GM20000 (cell line): ENCODE measurements at regions not wholly inside any gene's neighbourhood (a gene's known extent, or its start where the extent isn't known, plus 50 kb on each side); places are given as distances from the start of the nearest gene placed in this dataset.

Experiments
- DNase-seq: peaks from one replicate; pipeline ENCODE4 v3.0.0; 2012; ENCODE audit warnings: low spot score
- CTCF ChIP-seq: IDR thresholded peaks from 2 replicates; pipeline ENCODE4 v1.5.1; 2012; ENCODE audit warnings: mild to moderate bottlenecking, control low read depth; ENCODE audit errors: extremely low read depth, missing control alignments

GRCh38 chr7:47672271-47672791, 90.4 kb upstream of the TNS3 start:
- no peak for DNase-seq
- TF ChIP-seq CTCF: no peak

GRCh38 chr7:47671358-47671757, 89.4 kb upstream of the TNS3 start:
- no peak for TF ChIP-seq CTCF
- DNase-seq: no peak

- TF ChIP-seq CTCF: no peak
- peak; percentile 70 for DNase-seq
Observed at GRCh38 chr7:47670729-47671128, 88.8 kb upstream of the TNS3 start.

- no peak for DNase-seq
- no peak for TF ChIP-seq CTCF
Observed at GRCh38 chr7:47669901-47670384, 88.0 kb upstream of the TNS3 start.

- TF ChIP-seq CTCF: no peak
- peak; percentile 82 for DNase-seq
Observed at GRCh38 chr7:47669178-47669891, 87.4 kb upstream of the TNS3 start.

GRCh38 chr7:47666164-47666862, 84.4 kb upstream of the TNS3 start:
- TF ChIP-seq CTCF: no peak
- DNase-seq: no peak

- DNase-seq: no peak
- no peak for TF ChIP-seq CTCF
Observed at GRCh38 chr7:47664650-47665195, 82.8 kb upstream of the TNS3 start.
